Fibroblast of lung (primary cell): ENCODE measurements at regions not wholly inside any gene's neighbourhood (a gene's known extent, or its start where the extent isn't known, plus 50 kb on each side); places are given as distances from the start of the nearest gene placed in this dataset.

Experiments used
- CTCF ChIP-seq, 2 donors: IDR thresholded peaks in 1 of 2; conservative IDR thresholded peaks in 1 of 2; 1 replicate in 1 of 2; 2 replicates in 1 of 2; pipeline ENCODE4 v1.5.1; 2011 to 2012; ENCODE audit warnings: low read length in 2 of 2, control low read depth in 1 of 2, inconsistent platforms in 1 of 2, low read depth in 1 of 2, mild to moderate bottlenecking in 1 of 2
- EZH2 ChIP-seq: IDR thresholded peaks from 2 replicates; pipeline ENCODE4 v1.5.1; 2012; ENCODE audit warnings: low read length, control low read depth, mild to moderate bottlenecking; ENCODE audit errors: missing control alignments

GRCh38 chr6:10310330-10310653, 104.6 kb downstream of the TFAP2A start:
- no peak for TF ChIP-seq CTCF (conservative IDR thresholded peaks at IDR 0.05 in 1 of 2, IDR thresholded peaks at IDR 0.05 in 1 of 2; ENCODE audit: low read depth in 1 of 2, low read length in 2 of 2)
- no peak for TF ChIP-seq EZH2
